SK-N-SH treated with all-trans-retinoic acid at 6 μM for 48 hours (cell line): ENCODE measurements at regions not wholly inside any gene's neighbourhood (a gene's known extent, or its start where the extent isn't known, plus 50 kb on each side); places are given as distances from the start of the nearest gene placed in this dataset.

Experiments used
- ARNTL ChIP-seq: fragments of 450-650 bp; formaldehyde crosslinking; IDR thresholded peaks from 2 replicates; pipeline ENCODE4 v1.5.0; 2020; ENCODE audit warnings: low read depth, mild to moderate bottlenecking, moderate library complexity, borderline replicate concordance
- ESRRG ChIP-seq: fragments of 250-450 bp; sonication (Bioruptor Pico); IDR thresholded peaks from 2 replicates; pipeline ENCODE4 v1.6.1; 2021; ENCODE audit warnings: mild to moderate bottlenecking
- GLIS3 ChIP-seq: fragments of 250-450 bp; sonication (Bioruptor Pico); IDR thresholded peaks from 2 replicates; pipeline ENCODE4 v1.5.0; 2020; ENCODE audit warnings: mild to moderate bottlenecking, moderate library complexity
- ISL1 ChIP-seq: fragments of 250-450 bp; sonication (Bioruptor Pico); IDR thresholded peaks from 2 replicates; pipeline ENCODE4 v2.1.2; 2022; ENCODE audit warnings: mild to moderate bottlenecking, moderate library complexity
- OSR1 ChIP-seq: fragments of 250-450 bp; sonication (Bioruptor Pico); IDR thresholded peaks from 2 replicates; pipeline ENCODE4 v1.8.0; 2022; ENCODE audit warnings: moderate library complexity, mild to moderate bottlenecking, inconsistent platforms
- PPARA ChIP-seq: fragments of 250-450 bp; sonication (Bioruptor Pico); IDR thresholded peaks from 2 replicates; pipeline ENCODE4 v1.5.0; 2020; ENCODE audit warnings: mild to moderate bottlenecking, borderline replicate concordance
- RARB ChIP-seq: fragments of 250-450 bp; sonication (Bioruptor Pico); IDR thresholded peaks from 2 replicates; pipeline ENCODE4 v1.8.0; 2021; ENCODE audit warnings: mild to moderate bottlenecking, moderate library complexity
- SNAI2 ChIP-seq: fragments of 250-450 bp; sonication (Bioruptor Pico); IDR thresholded peaks from 2 replicates; pipeline ENCODE4 v1.5.0; 2020; ENCODE audit warnings: mild to moderate bottlenecking, moderate library complexity
- TOX ChIP-seq: fragments of 250-450 bp; sonication (Bioruptor Pico); IDR thresholded peaks from 2 replicates; pipeline ENCODE4 v1.8.0; 2021; ENCODE audit warnings: mild to moderate bottlenecking, moderate library complexity, borderline replicate concordance
- ZNF565 ChIP-seq: fragments of 450-650 bp; formaldehyde crosslinking; conservative IDR thresholded peaks from 2 replicates; pipeline ENCODE4 v1.5.0; 2020; ENCODE audit warnings: low read depth, mild to moderate bottlenecking, moderate library complexity
- ZNF8 ChIP-seq: fragments of 450-650 bp; formaldehyde crosslinking; IDR thresholded peaks from 2 replicates; pipeline ENCODE4 v1.5.0; 2020; ENCODE audit warnings: mild to moderate bottlenecking, moderate library complexity
- TF ChIP-seq, protein P1 (sequence below): fragments of 250-450 bp; sonication (Bioruptor Pico); IDR thresholded peaks from 2 replicates; pipeline ENCODE4 v1.5.1; 2021; ENCODE audit warnings: mild to moderate bottlenecking, moderate library complexity
- TF ChIP-seq, protein P2 (sequence below): fragments of 250-450 bp; sonication (Bioruptor Pico); IDR thresholded peaks from 2 replicates; pipeline ENCODE4 v1.5.1; 2020; ENCODE audit warnings: low read depth, mild to moderate bottlenecking, moderate library complexity
- TF ChIP-seq, protein P3 (sequence below): fragments of 250-450 bp; sonication (Bioruptor Pico); IDR thresholded peaks from 2 replicates; pipeline ENCODE4 v1.8.0; 2020; ENCODE audit warnings: mild to moderate bottlenecking, moderate library complexity, borderline replicate concordance

DNA sequence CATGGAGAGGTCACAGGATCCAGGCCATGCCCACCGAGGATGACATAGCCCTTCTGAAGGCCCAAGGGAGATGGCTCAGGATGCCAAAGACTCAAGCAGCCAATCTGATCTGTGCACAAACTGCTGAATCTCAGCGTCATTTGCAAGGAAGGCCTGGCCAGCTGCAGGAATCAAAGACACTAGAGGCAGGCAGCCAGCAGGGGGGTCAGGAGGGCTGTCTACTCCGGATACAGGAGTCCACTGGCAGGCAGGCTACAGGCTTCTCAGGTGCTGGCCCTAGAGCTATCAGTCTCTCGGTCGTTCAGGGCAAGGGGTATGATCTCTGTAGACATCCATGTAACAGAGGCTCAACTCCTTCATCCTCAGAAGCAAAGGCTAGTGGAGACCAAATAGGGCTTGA lies 1735.3 kb downstream of the TP53TG3F start:
- no peak for TF ChIP-seq TOX
- TF ChIP-seq, protein P1, sequence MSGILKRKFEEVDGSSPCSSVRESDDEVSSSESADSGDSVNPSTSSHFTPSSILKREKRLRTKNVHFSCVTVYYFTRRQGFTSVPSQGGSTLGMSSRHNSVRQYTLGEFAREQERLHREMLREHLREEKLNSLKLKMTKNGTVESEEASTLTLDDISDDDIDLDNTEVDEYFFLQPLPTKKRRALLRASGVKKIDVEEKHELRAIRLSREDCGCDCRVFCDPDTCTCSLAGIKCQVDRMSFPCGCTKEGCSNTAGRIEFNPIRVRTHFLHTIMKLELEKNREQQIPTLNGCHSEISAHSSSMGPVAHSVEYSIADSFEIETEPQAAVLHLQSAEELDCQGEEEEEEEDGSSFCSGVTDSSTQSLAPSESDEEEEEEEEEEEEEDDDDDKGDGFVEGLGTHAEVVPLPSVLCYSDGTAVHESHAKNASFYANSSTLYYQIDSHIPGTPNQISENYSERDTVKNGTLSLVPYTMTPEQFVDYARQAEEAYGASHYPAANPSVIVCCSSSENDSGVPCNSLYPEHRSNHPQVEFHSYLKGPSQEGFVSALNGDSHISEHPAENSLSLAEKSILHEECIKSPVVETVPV = no peak
- no peak for TF ChIP-seq RARB (CRISPR knock-in tag)
- TF ChIP-seq, protein P2, sequence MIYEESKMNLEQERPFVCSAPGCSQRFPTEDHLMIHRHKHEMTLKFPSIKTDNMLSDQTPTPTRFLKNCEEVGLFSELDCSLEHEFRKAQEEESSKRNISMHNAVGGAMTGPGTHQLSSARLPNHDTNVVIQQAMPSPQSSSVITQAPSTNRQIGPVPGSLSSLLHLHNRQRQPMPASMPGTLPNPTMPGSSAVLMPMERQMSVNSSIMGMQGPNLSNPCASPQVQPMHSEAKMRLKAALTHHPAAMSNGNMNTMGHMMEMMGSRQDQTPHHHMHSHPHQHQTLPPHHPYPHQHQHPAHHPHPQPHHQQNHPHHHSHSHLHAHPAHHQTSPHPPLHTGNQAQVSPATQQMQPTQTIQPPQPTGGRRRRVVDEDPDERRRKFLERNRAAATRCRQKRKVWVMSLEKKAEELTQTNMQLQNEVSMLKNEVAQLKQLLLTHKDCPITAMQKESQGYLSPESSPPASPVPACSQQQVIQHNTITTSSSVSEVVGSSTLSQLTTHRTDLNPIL (CRISPR knock-in tag) = no peak
- TF ChIP-seq, protein P3, sequence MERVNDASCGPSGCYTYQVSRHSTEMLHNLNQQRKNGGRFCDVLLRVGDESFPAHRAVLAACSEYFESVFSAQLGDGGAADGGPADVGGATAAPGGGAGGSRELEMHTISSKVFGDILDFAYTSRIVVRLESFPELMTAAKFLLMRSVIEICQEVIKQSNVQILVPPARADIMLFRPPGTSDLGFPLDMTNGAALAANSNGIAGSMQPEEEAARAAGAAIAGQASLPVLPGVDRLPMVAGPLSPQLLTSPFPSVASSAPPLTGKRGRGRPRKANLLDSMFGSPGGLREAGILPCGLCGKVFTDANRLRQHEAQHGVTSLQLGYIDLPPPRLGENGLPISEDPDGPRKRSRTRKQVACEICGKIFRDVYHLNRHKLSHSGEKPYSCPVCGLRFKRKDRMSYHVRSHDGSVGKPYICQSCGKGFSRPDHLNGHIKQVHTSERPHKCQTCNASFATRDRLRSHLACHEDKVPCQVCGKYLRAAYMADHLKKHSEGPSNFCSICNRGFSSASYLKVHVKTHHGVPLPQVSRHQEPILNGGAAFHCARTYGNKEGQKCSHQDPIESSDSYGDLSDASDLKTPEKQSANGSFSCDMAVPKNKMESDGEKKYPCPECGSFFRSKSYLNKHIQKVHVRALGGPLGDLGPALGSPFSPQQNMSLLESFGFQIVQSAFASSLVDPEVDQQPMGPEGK = no peak
- TF ChIP-seq ESRRG (CRISPR knock-in tag) = no peak
- TF ChIP-seq OSR1 (CRISPR knock-in tag) = no peak
- no peak for TF ChIP-seq ARNTL (CRISPR knock-in tag)
- TF ChIP-seq ISL1 (CRISPR knock-in tag) = no peak
- TF ChIP-seq GLIS3 = no peak
- no peak for TF ChIP-seq ZNF8 (CRISPR knock-in tag)
- no peak for TF ChIP-seq SNAI2 (CRISPR knock-in tag)
- no peak for TF ChIP-seq ZNF565 (CRISPR knock-in tag)
- no peak for TF ChIP-seq PPARA
